Activated CD8-positive, alpha-beta memory T cell treated with anti-CD3 and anti-CD28 coated beads, Interleukin-2, amount 50 U/mL, for 4 hours (primary cell): ENCODE measurements at regions not wholly inside any gene's neighbourhood (a gene's known extent, or its start where the extent isn't known, plus 50 kb on each side); places are given as distances from the start of the nearest gene placed in this dataset.

Experiments
- DNase-seq: peaks from one replicate; pipeline ENCODE4 v3.0.0-alpha.2; 2020

DNA sequence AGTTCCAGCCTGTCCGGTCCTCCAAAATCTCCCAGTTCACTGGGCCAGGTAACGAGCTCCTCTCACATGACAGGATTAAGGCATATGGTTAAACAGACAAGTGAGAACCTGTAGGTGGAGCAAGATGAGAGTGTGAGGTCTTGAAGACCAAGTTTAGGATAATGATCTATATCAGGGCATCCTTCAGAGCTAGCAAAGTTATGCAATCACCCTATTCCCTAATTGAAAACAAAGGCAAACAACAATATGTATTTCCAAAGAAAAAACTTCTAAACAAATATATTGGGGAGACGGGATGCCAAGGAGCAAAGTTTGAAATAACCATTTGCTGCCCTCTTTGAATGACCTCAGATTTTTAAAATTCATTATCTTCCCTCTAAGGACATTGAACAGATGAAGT lies 571.2 kb downstream of the BCL11B start:
- DNase-seq: no peak

DNA sequence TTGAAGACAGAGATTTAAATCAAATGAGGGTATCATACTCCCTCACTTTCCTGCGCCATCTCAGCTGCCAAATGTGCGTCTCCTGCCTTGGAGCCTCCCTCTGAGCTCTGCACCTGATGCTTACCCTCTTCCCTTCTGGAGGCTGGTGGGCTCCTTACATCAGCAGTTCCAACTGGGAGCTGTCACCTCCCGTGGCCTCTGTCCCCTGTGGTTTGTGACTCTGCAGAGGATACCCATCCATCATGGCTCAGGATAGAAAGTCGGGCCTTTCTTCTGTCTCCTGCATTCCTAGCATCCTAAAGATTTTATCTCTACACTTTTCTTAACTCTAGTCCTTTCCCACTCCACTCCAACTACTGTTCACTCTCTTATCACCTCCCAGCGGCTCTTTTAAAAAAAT lies 570.6 kb downstream of the BCL11B start:
- DNase-seq: no peak

DNA sequence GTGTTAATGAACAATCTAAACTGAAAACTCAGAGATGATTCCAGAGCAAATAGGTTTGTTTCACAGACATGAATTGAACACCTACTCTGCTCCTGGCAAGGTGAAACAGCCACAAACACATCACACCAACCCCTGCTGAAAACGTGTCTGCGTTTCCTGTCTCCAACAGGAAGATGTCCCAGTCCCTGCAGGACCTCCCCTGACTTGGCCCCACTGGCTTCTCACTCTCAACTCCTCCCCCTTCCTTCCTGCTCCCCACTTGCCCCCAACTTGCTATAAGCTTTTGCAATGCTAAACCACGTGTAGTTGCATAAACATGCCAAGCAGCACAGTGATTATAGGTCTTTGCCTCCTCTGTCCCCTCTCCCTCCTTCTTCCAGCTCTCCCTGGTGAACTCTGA lies 567.6 kb downstream of the BCL11B start:
- peak; percentile 17 for DNase-seq

DNA sequence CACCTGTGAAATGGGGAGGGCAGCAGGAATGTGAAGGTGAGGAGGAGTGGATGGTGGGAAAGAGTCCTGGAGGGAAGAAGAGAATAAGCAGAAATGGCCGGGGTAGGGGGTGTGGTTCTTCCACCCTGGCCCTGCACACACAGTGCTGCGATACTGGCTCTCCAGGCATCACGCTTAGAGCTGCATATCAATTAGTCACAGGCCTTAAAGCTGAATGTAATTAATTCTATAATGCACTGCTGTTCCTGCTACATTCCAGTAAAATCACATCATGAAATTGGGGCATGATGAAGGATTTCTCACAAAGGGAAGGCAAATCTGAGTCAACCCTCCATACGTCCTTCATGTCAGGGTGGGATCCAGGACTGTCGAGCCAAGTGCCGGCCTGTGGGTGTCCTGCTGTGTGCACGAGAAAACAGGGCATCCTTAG lies 566.1 kb downstream of the BCL11B start:
- DNase-seq: no peak

GRCh38 chr14:98707522-98707921 lies 564.5 kb downstream of the BCL11B start:
- DNase-seq: no peak

GRCh38 chr14:98708555-98708954 lies 563.4 kb downstream of the BCL11B start:
- DNase-seq: no peak

GRCh38 chr14:98711453-98711852 lies 560.5 kb downstream of the BCL11B start:
- no peak for DNase-seq

- no peak for DNase-seq
These were observed 557.2 kb downstream of the BCL11B start for GRCh38 chr14:98714626-98715425.

DNA sequence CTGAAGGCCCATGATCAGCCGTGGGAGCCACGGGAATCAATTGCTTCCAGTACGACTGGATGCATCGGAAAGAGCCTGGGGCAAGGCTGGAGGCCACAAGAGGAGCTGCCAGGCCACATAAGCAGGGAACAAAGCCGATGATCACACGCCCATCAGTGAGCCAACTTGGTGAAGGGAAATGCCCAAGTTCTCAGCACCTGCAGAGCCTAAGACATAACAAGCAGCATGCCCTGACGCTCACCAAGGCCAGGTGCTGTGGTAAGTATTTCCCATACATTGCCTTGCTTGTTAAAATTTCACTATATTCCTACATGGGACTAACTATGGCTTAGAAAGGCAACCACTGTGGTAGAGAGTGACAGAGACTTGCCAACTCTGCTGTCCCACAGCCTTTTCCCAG lies 555.9 kb downstream of the BCL11B start:
- no peak for DNase-seq

DNA sequence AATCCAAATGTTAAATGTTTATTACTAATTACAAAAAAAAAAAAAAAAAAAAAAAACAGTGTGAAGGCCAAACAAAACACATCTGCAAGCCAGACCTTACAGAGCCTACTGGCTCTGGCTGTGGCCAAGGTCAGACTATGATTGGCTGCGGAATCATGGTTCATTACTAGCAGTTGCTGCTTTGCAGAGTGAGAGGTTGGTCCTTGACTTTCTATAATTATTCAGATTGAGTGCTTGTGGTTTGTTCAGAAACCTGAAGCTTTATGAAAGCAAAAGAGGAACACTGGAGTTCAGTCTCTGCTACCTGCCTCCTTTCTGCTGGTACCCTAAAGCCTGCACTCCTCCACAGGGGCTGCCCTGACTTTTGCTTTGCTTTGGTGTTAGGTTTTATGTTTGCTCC lies 550.9 kb downstream of the BCL11B start:
- DNase-seq: no peak

DNA sequence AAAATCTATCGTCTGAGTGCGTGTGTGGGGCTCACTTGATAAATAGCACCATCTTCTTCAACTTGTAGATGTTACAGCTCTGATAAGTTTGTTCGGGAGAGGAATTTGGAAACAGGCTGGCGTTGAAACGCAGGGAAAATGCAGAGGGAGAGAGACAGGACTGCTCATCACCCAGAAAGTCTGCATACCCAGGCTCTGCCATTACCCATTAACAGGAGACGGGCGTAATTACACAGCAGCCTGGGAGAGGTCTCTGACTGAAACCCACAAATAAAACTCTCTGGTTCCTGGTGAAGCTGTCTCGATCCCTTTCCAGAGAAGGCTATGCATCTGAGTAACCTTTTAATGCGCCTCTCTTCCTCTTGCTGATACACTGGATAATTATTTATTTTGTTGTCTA lies 547.3 kb downstream of the BCL11B start:
- no peak for DNase-seq

DNA sequence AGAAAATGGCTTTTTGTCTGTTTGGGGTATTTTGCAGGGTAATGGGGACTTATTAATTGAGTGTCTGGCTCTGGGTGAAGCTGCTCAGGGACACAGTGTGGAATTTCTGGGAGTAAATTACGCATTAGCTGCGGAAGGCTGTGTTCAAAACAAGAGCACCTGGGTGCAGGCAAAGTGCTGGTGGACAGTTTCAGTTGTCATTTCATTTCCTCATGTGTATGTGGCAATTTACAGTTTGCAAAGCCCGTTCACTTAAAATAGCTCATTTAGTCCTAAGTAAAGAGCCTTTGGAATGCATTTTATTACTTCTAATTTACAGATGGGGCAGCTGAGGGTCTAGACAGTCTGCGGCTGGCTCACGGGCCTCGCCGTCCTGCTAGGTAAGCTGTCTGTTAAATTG lies 546.8 kb downstream of the BCL11B start:
- no peak for DNase-seq

- DNase-seq: no peak
These were observed 546.3 kb downstream of the BCL11B start for GRCh38 chr14:98725676-98726075.

DNA sequence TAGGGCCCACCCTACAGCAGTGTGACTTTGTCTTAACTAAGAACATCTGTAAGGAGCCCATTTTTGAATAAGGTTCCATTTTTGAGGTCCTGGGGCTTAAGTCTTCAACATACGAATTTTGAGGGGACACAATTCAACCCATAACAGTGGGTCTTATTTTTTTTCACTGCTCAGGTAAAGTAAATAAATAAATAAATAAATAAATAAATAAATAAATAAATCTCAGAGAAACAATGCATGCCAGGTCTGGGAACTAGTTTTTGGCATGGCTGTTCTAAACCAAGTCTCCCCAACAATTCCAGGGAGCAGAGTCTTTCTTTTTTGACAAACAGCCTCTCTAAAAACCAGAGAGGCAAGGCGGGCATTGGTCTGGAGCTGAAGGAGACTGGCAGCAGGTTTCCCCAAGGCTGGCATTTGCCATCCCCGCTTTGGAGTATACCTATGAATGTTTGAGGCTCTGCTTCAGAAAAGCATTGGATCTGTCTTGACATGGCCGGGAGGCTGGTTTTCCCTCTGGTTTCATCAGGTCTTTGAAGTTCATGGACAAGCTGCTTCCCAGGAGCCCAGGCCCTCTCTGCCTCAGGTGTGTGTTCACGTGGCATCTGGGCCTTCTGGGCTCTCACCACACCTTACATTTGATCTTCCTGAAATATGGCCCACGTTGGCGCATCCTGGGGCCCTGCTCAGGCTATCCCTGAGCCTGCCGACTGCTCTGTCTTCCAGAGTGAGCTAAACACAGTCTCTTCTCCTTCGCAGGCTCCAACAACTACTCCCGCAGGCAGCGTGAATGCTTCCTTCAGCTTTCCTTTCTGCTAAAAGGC lies 545.2 kb downstream of the BCL11B start:
- DNase-seq: no peak

- no peak for DNase-seq
These were observed 544.0 kb downstream of the BCL11B start for GRCh38 chr14:98728024-98728423.

GRCh38 chr14:98728836-98729235 lies 543.2 kb downstream of the BCL11B start:
- no peak for DNase-seq

GRCh38 chr14:98731286-98731685 lies 540.7 kb downstream of the BCL11B start:
- DNase-seq: no peak

- no peak for DNase-seq
These were observed 540.3 kb downstream of the BCL11B start for GRCh38 chr14:98731701-98732100.

GRCh38 chr14:98733536-98733935 lies 538.5 kb downstream of the BCL11B start:
- no peak for DNase-seq

DNA sequence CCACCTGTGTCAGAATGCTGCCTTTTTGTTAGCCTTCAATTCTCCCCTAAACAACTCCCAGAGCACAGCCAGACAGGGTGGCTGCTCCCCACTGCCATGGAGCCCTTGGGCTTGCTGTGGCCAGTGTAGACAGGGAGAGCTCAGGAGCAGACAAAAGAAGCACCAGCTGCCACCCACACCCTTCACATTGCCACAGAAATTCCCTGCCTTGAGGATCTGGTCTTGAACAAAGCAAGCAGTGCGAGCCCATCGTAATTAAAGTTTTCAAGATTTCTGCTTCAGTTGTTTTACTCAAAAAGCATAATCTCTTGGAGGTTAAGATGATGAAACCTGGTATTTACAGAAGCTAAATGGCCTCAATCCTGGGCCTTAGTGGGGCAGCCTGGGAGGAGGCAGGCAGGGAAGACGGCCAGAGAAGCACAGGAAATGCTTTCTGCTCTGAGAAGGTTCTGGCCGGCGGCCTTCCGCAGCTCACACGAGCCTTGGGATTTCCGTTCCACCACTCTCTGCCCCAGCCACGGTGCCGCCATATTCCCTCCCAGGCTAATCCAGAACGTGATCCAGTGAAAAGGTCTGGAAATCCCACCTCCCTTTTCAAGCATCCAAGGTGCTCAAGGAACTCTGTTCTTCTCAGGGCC lies 535.2 kb downstream of the BCL11B start:
- no peak for DNase-seq

GRCh38 chr14:98741523-98741922 lies 530.5 kb downstream of the BCL11B start:
- no peak for DNase-seq

- DNase-seq: no peak
These were observed 530.0 kb downstream of the BCL11B start for GRCh38 chr14:98742001-98742400.

DNA sequence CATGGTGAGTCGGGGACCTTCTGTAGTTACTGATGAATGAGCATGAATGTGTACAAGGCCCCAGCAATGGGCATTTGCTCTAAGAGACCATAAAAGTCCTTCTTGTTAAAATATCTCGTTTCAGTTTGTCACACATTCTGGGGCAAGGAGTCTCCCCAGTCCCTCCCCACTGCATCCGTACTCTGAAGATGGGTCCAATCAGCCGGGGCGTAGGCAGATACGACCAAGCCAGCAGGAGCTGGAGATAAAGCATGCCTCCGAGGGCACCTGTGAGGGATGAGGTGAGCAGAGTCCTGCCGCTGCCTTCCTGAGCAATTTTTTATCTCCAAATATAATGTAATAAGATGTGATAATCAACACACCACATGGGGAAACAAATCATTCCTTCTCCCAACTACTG lies 528.5 kb downstream of the BCL11B start:
- no peak for DNase-seq

DNA sequence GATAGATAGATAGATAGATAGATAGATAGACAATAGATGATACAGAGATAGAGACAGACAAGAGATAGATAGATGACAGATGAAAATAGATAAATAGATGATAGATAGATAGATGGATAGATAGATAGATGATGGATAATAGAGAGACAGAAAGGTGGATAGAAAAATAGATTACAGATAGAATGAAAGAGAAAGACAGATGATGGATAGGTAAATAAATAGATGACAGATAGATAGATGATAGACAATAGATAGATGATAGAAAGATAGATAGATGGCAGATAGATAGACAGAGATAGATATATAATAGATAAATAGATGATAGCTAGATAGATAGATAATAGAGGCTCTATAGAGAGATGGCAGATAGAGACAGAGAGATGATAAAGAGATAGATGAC lies 523.0 kb downstream of the BCL11B start:
- no peak for DNase-seq
